NB4 (cell line): ENCODE measurements at regions not wholly inside any gene's neighbourhood (a gene's known extent, or its start where the extent isn't known, plus 50 kb on each side); places are given as distances from the start of the nearest gene placed in this dataset.

ENCODE experiments used
- DNase-seq: peaks from one replicate; pipeline ENCODE4 v3.0.0; 2010; ENCODE audit warnings: low read depth
- H3K4me3 ChIP-seq: one replicate; pipeline ENCODE4 v1.5.1; 2011; ENCODE audit warnings: mild to moderate bottlenecking, low read depth, low read length, moderate library complexity
- CTCF ChIP-seq: IDR thresholded peaks from one replicate; pipeline ENCODE4 v1.5.1; 2012; ENCODE audit warnings: low read depth, low read length
- MAX ChIP-seq: IDR thresholded peaks from 2 replicates; pipeline ENCODE4 v1.6.1; 2011; ENCODE audit warnings: low read depth, low read length
- MYC ChIP-seq: IDR thresholded peaks from 2 replicates; pipeline ENCODE4 v1.6.1; 2011; ENCODE audit warnings: low read depth, low read length
- POLR2A ChIP-seq: IDR thresholded peaks from 2 replicates; pipeline ENCODE4 v1.6.1; 2011; ENCODE audit warnings: mild to moderate bottlenecking; ENCODE audit not compliant: insufficient read length; ENCODE audit errors: extremely low read depth

GRCh38 chr11:43035086-43035485 is 276.7 kb upstream of the API5 start:
- no peak overlapping the region for H3K4me3 ChIP-seq
- DNase-seq = no peak
- TF ChIP-seq MYC (no peak), POLR2A (no peak), CTCF (no peak), MAX (no peak)

- no peak overlapping the region for H3K4me3 ChIP-seq
- no peak for DNase-seq
- TF ChIP-seq POLR2A (no peak), CTCF (no peak), MYC (no peak), MAX (no peak)
These were observed 258.0 kb upstream of the API5 start for GRCh38 chr11:43053638-43054412.

GRCh38 chr11:43067681-43068080 is 244.1 kb upstream of the API5 start:
- no peak for DNase-seq
- no peak for TF ChIP-seq MYC
- TF ChIP-seq CTCF = no peak
- TF ChIP-seq POLR2A = no peak
- TF ChIP-seq MAX = no peak
- no peak overlapping the region for H3K4me3 ChIP-seq

- DNase-seq = no peak
- TF ChIP-seq MYC (no peak), POLR2A (no peak), CTCF (no peak), MAX (no peak)
- no peak overlapping the region for H3K4me3 ChIP-seq
These were observed 240.5 kb upstream of the API5 start for GRCh38 chr11:43071338-43071737.

GRCh38 chr11:43072096-43072495 is 239.7 kb upstream of the API5 start:
- DNase-seq = no peak
- H3K4me3 ChIP-seq = no peak overlapping the region

More at GRCh38 chr11:43072096-43072495, 239.7 kb upstream of the API5 start:
- TF ChIP-seq MAX (no peak), MYC (no peak), CTCF (no peak), POLR2A (no peak)
